ENCODE measurements at regions not wholly inside any gene's neighbourhood (a gene's known extent, or its start where the extent isn't known, plus 50 kb on each side); places are given as distances from the start of the nearest gene placed in this dataset.

DNA sequence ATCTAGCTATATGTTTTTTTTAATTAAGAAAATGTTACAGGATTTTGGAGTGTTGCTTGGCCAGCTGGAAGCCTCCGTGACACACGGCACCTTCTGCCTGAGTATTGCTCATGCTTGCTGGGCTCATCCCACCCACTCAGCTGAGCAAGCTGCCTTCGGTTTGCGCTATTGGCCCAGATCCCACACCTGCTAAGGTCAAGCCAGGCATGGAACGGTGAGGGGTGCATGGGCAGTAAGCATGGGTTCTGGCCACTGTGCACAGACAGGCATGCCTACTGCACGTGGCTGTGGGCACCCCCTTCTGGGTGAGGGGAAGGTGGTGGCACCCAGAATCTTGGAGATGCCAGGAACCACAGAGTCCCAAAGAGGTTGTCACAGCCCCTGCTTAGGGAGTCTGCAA lies 1178.4 kb upstream of the PCDH7 start:
- Histone ChIP-seq H3K36me3 (replicated peaks in 1 of 2; ENCODE audit: control insufficient read depth in 1 of 2, insufficient read depth in 2 of 2, low read length in 2 of 2) (no peaks in the 10 kb centered on the region), H3K9me3 (ENCODE audit: low read length) (peaks cover 69% of the 10 kb centered on the region), H3K9ac (ENCODE audit: insufficient read depth, low read depth, low read length) (no peak overlapping the region), H4K20me1 (ENCODE audit: insufficient read depth, low read length) (no peaks in the 10 kb centered on the region), H3K4me3 (replicated peaks in 1 of 3; ENCODE audit: insufficient read depth in 1 of 3, low read depth in 2 of 3, low read length in 3 of 3) (no peak overlapping the region), H2AFZ (ENCODE audit: low read length) (no peak overlapping the region), H3K79me2 (ENCODE audit: insufficient read depth, low read length) (no peaks in the 10 kb centered on the region), H3K4me2 (ENCODE audit: low read depth, low read length) (no peak overlapping the region), H3K27ac (ENCODE audit: extremely low read length, insufficient read depth, low read length) (no peak overlapping the region), H3K4me1 (ENCODE audit: insufficient read depth, low read length) (no peaks in the 10 kb centered on the region), H3K27me3 (ENCODE audit: control insufficient read depth in 1 of 2, insufficient read depth in 2 of 2, low read length in 2 of 2) (no peaks in the 10 kb centered on the region)
- no peak for TF ChIP-seq BORCS8-MEF2B (CRISPR knock-in tag; IDR thresholded peaks at IDR 0.05)
- no peak for TF ChIP-seq NFKB2 (CRISPR knock-in tag; IDR thresholded peaks at IDR 0.05; ENCODE audit: borderline replicate concordance)
- no peak for TF ChIP-seq ZNF792 (CRISPR knock-in tag; IDR thresholded peaks at IDR 0.05)
- no peak for TF ChIP-seq SP5 (CRISPR knock-in tag; IDR thresholded peaks at IDR 0.05; ENCODE audit: borderline replicate concordance, low read depth)
- no peak for TF ChIP-seq ZNF670 (CRISPR knock-in tag; IDR thresholded peaks at IDR 0.05; ENCODE audit: borderline replicate concordance)
- no peak for TF ChIP-seq ZNF556 (CRISPR knock-in tag; IDR thresholded peaks at IDR 0.05; ENCODE audit: borderline replicate concordance)
- no peak for TF ChIP-seq ZNF496 (CRISPR knock-in tag; IDR thresholded peaks at IDR 0.05; ENCODE audit: insufficient replicate concordance)
- TF ChIP-seq, protein P1, sequence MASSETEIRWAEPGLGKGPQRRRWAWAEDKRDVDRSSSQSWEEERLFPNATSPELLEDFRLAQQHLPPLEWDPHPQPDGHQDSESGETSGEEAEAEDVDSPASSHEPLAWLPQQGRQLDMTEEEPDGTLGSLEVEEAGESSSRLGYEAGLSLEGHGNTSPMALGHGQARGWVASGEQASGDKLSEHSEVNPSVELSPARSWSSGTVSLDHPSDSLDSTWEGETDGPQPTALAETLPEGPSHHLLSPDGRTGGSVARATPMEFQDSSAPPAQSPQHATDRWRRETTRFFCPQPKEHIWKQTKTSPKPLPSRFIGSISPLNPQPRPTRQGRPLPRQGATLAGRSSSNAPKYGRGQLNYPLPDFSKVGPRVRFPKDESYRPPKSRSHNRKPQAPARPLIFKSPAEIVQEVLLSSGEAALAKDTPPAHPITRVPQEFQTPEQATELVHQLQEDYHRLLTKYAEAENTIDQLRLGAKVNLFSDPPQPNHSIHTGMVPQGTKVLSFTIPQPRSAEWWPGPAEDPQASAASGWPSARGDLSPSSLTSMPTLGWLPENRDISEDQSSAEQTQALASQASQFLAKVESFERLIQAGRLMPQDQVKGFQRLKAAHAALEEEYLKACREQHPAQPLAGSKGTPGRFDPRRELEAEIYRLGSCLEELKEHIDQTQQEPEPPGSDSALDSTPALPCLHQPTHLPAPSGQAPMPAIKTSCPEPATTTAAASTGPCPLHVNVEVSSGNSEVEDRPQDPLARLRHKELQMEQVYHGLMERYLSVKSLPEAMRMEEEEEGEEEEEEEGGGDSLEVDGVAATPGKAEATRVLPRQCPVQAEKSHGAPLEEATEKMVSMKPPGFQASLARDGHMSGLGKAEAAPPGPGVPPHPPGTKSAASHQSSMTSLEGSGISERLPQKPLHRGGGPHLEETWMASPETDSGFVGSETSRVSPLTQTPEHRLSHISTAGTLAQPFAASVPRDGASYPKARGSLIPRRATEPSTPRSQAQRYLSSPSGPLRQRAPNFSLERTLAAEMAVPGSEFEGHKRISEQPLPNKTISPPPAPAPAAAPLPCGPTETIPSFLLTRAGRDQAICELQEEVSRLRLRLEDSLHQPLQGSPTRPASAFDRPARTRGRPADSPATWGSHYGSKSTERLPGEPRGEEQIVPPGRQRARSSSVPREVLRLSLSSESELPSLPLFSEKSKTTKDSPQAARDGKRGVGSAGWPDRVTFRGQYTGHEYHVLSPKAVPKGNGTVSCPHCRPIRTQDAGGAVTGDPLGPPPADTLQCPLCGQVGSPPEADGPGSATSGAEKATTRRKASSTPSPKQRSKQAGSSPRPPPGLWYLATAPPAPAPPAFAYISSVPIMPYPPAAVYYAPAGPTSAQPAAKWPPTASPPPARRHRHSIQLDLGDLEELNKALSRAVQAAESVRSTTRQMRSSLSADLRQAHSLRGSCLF (CRISPR knock-in tag; IDR thresholded peaks at IDR 0.05; ENCODE audit: borderline replicate concordance) = no peak
- TF ChIP-seq ZNF121 (CRISPR knock-in tag; IDR thresholded peaks at IDR 0.05) = no peak
- POLR2A ChIA-PET = no interaction called here
- CTCF ChIA-PET (ENCODE audit: low intra/inter-chr PET ratio, low total read pairs) = no interaction called here
- BruUV-seq (replicated peaks) = no TSS peak
- no peak for ATAC-seq
- no peak for DNase-seq (ENCODE audit: low spot score)
- in situ Hi-C loops (cut with HindIII; ENCODE audit: extremely low pct_ligation_motif_present, low pct_unique_long_range_greater_than_20kb) (no loop called here), intact Hi-C loops (cut with micrococcal nuclease; ENCODE audit: unreplicated experiment) (no loop called here)
- no peak for FAIRE-seq
- WGBS (ENCODE audit: low lambda C conversion rate) = 22% methylated on average over 2 of the region's 6 CpGs
